ENCODE measurements at regions not wholly inside any gene's neighbourhood (a gene's known extent, or its start where the extent isn't known, plus 50 kb on each side); places are given as distances from the start of the nearest gene placed in this dataset.

GRCh38 chr7:25594728-25595127, 366.4 kb upstream of the NPVF start:
- H4K20me1 ChIP-seq (replicated peaks; ENCODE audit: control insufficient read depth, extremely low read depth, insufficient read depth, low read length): no peaks in the 10 kb centered on the region
- no peaks in the 10 kb centered on the region for H3K9me1 ChIP-seq (replicated peaks; ENCODE audit: control insufficient read depth, extremely low read depth, insufficient read depth, low read length)
- no peak overlapping the region for H3K27ac ChIP-seq (ENCODE audit: insufficient read depth, low read depth, low read length)
- dilution Hi-C loops (cut with MboI; ENCODE audit: extremely low pct_ligation_motif_present, low sequenced_read_pairs) (no loop called here), intact Hi-C loops (cut with micrococcal nuclease) (no loop called here)
- BruUV-seq (replicated peaks): no TSS peak
- DNase-seq (ENCODE audit: low read depth, low spot score) (no peak), FAIRE-seq (no peak)
- H3K4me1 ChIP-seq (ENCODE audit: control insufficient read depth, extremely low read depth, insufficient read depth, low read length): no peaks in the 10 kb centered on the region
- no peak overlapping the region for H2AFZ ChIP-seq (ENCODE audit: low read depth, low read length)
- no peak overlapping the region for H3K4me3 ChIP-seq (replicated peaks in 1 of 3; ENCODE audit: insufficient read depth in 1 of 3, low read depth in 1 of 3, low read length in 3 of 3)
- no peaks in the 10 kb centered on the region for H3K27me3 ChIP-seq (ENCODE audit: control insufficient read depth in 2 of 2, insufficient read depth in 2 of 2, low read length in 2 of 2)
- H3K36me3 ChIP-seq (ENCODE audit: control insufficient read depth in 2 of 2, extremely low read depth in 1 of 2, insufficient read depth in 2 of 2, low read length in 2 of 2): no peaks in the 10 kb centered on the region
- TF ChIP-seq MYC (IDR thresholded peaks at IDR 0.05; ENCODE audit: low read depth, low read length) (no peak), GATA2 (IDR thresholded peaks at IDR 0.05; ENCODE audit: insufficient read depth, insufficient read length, low read depth, low read length) (no peak), JUN (IDR thresholded peaks at IDR 0.05; ENCODE audit: borderline replicate concordance, insufficient read depth, insufficient read length, low read depth) (no peak), CTCF (IDR thresholded peaks at IDR 0.05; ENCODE audit: extremely low read depth in 1 of 2, insufficient read depth in 1 of 2, low read depth in 1 of 2, low read length in 2 of 2) (no peak), POLR2AphosphoS5 (IDR thresholded peaks at IDR 0.05; ENCODE audit: insufficient read depth, low read depth, low read length) (no peak), EZH2 (IDR thresholded peaks at IDR 0.05; ENCODE audit: borderline replicate concordance, low read depth, low read length, severe bottlenecking) (no peak), FOS (IDR thresholded peaks at IDR 0.05; ENCODE audit: borderline replicate concordance, insufficient read depth, low read length) (no peak), POLR2A (IDR thresholded peaks at IDR 0.05; ENCODE audit: low read depth, low read length) (no peak), MAX (IDR thresholded peaks at IDR 0.05; ENCODE audit: insufficient read depth, insufficient read length) (no peak)
- no peaks in the 10 kb centered on the region for H3K79me2 ChIP-seq (ENCODE audit: control insufficient read depth, insufficient read depth, low read length)
- CTCF ChIA-PET: no interaction called here
- no peak overlapping the region for H3K4me2 ChIP-seq (ENCODE audit: insufficient read depth, low read length)
- H3K9me3 ChIP-seq (replicated peaks; ENCODE audit: control insufficient read depth, insufficient read depth, low read length): no peaks in the 10 kb centered on the region
- no peak overlapping the region for H3K9ac ChIP-seq (replicated peaks; ENCODE audit: extremely low read depth, insufficient read depth, low read length)
- POLR2A ChIA-PET: no interaction called here
